Caco-2 (cell line): ENCODE measurements at regions not wholly inside any gene's neighbourhood (a gene's known extent, or its start where the extent isn't known, plus 50 kb on each side); places are given as distances from the start of the nearest gene placed in this dataset.

Source experiments
- BruUV-seq: library from RNA; stranded (reverse); fragments of 400-500 nt; replicated peaks from 2 replicates; lab custom pipeline; 2021; lab: Mats Ljungman, UMichigan
- CTCF ChIA-PET: fragments of 300-600 bp; sonication (Branson Sonifier 250); formaldehyde crosslinking; loops from one replicate; lab custom pipeline; 2022; ENCODE audit warnings: antibody characterized with exemption; lab: Charles Lee
- POLR2A ChIA-PET: fragments of 300-600 bp; sonication (Branson Sonifier 250); formaldehyde crosslinking; loops from one replicate; lab custom pipeline; 2022; ENCODE audit warnings: antibody characterized with exemption; lab: Charles Lee
- DNase-seq, 2 experiments: peaks; one replicate each; pipeline versions ENCODE4 v3.0.0 to v3.0.0-alpha.2; 2020 to 2022
- H3K27me3 ChIP-seq: replicated peaks from 2 replicates; pipeline ENCODE4 v1.6.0; 2011; ENCODE audit warnings: low read length; ENCODE audit not compliant: control insufficient read depth, insufficient read depth
- H3K36me3 ChIP-seq: 2 replicates; pipeline ENCODE4 v1.5.1; 2011; ENCODE audit warnings: low read length; ENCODE audit not compliant: control insufficient read depth, insufficient read depth
- H3K4me1 ChIP-seq: fragments of 250-450 bp; sonication (Bioruptor Pico); 2 replicates; pipeline ENCODE4 v1.5.1; 2020; ENCODE audit warnings: mild to moderate bottlenecking
- H3K4me3 ChIP-seq: 2 replicates; pipeline ENCODE4 v1.5.1; 2011; ENCODE audit warnings: low read depth, mild to moderate bottlenecking, control low read depth, low read length
- H3K9me3 ChIP-seq: fragments of 250-450 bp; sonication (Bioruptor Pico); 2 replicates; pipeline ENCODE4 v1.5.1; 2020; ENCODE audit warnings: mild to moderate bottlenecking, moderate library complexity
- H3K27ac Mint-ChIP-seq: one replicate; pipeline ENCODE4 v1.8.0; 2022; ENCODE audit warnings: mixed read lengths; ENCODE audit not compliant: unreplicated experiment
- H3K27me3 Mint-ChIP-seq: one replicate; pipeline ENCODE4 v1.8.0; 2022; ENCODE audit warnings: mixed read lengths; ENCODE audit not compliant: insufficient read depth, unreplicated experiment
- H3K36me3 Mint-ChIP-seq: one replicate; pipeline ENCODE4 v1.8.0; 2022; ENCODE audit warnings: mild to moderate bottlenecking, mixed read lengths; ENCODE audit not compliant: insufficient read depth, unreplicated experiment
- H3K4me1 Mint-ChIP-seq: one replicate; pipeline ENCODE4 v1.8.0; 2022; ENCODE audit warnings: low read depth, mixed read lengths; ENCODE audit not compliant: unreplicated experiment
- H3K4me3 Mint-ChIP-seq: one replicate; pipeline ENCODE4 v1.8.0; 2022; ENCODE audit warnings: mild to moderate bottlenecking, moderate library complexity, mixed read lengths; ENCODE audit not compliant: unreplicated experiment
- H3K9me3 Mint-ChIP-seq: one replicate; pipeline ENCODE4 v1.8.0; 2022; ENCODE audit warnings: mixed read lengths; ENCODE audit not compliant: unreplicated experiment
- CTCF ChIP-seq, 2 experiments: fragments of 200-600 bp in 1 of 2; IDR thresholded peaks; 1 replicate in 1 of 2; 2 replicates in 1 of 2; pipeline versions ENCODE4 v1.5.1 to v1.8.0; 2011 to 2022; ENCODE audit warnings: antibody characterized with exemption in 1 of 2, control low read depth in 1 of 2, inconsistent platforms in 1 of 2, low read depth in 1 of 2, low read length in 1 of 2, mild to moderate bottlenecking in 1 of 2, moderate library complexity in 1 of 2; ENCODE audit not compliant: insufficient read depth in 1 of 2, severe bottlenecking in 1 of 2, unreplicated experiment in 1 of 2
- intact Hi-C: fragments of 100-400 bp; cut with micrococcal nuclease; formaldehyde crosslinking; loops from one replicate; pipeline ENCODE4 v1.10.0; 2022; ENCODE audit not compliant: unreplicated experiment

GRCh38 chr14:48560421-48560820 is 885.0 kb upstream of the MDGA2 start:
- TF ChIP-seq CTCF (IDR thresholded peaks at IDR 0.05; ENCODE audit: insufficient read depth in 1 of 2, low read depth in 1 of 2, low read length in 1 of 2, severe bottlenecking in 1 of 2, unreplicated experiment in 1 of 2), result no peak

GRCh38 chr14:48553443-48553842 is 878.0 kb upstream of the MDGA2 start:
- Histone ChIP-seq H3K27me3 (no peaks in the 10 kb centered on the region), H3K36me3 (no peaks in the 10 kb centered on the region), H3K4me1 (no peaks in the 10 kb centered on the region), H3K4me3 (no peak overlapping the region), H3K9me3 (no peaks in the 10 kb centered on the region)
- BruUV-seq, result no TSS peak
- CTCF ChIA-PET, result no interaction called here
- H3K4me3 Mint-ChIP-seq, result no peak overlapping the region
- no peaks in the 10 kb centered on the region for H3K9me3 Mint-ChIP-seq
- no peak overlapping the region for H3K27ac Mint-ChIP-seq
- H3K4me1 Mint-ChIP-seq, result no peaks in the 10 kb centered on the region
- TF ChIP-seq CTCF (IDR thresholded peaks at IDR 0.05; ENCODE audit: insufficient read depth in 1 of 2, low read depth in 1 of 2, low read length in 1 of 2, severe bottlenecking in 1 of 2, unreplicated experiment in 1 of 2), result no peak
- intact Hi-C loops, result no loop called here
- H3K27me3 Mint-ChIP-seq, result no peaks in the 10 kb centered on the region
- DNase-seq, result no peak
- POLR2A ChIA-PET, result no interaction called here
- no peaks in the 10 kb centered on the region for H3K36me3 Mint-ChIP-seq

More at GRCh38 chr14:48560421-48560820, 885.0 kb upstream of the MDGA2 start:
- H3K4me3 Mint-ChIP-seq, result no peak overlapping the region
- no peaks in the 10 kb centered on the region for H3K27me3 Mint-ChIP-seq
- H3K9me3 ChIP-seq, result peaks cover 13% of the 10 kb centered on the region; the same call in 1 of the 2 replicates
- H3K27ac Mint-ChIP-seq, result no peak overlapping the region
- H3K27me3 ChIP-seq, result no peaks in the 10 kb centered on the region
- H3K4me1 ChIP-seq, result no peaks in the 10 kb centered on the region
- peaks cover 29% of the 10 kb centered on the region for H3K9me3 Mint-ChIP-seq
- H3K4me1 Mint-ChIP-seq, result peaks cover 7% of the 10 kb centered on the region
- ChIA-PET POLR2A (no interaction called here), CTCF (no interaction called here)
- H3K36me3 ChIP-seq, result no peaks in the 10 kb centered on the region
- no TSS peak for BruUV-seq
- no peak overlapping the region for H3K4me3 ChIP-seq
- no peak for DNase-seq
- intact Hi-C loops, result no loop called here
- no peaks in the 10 kb centered on the region for H3K36me3 Mint-ChIP-seq

- Mint-ChIP-seq H3K36me3 (no peaks in the 10 kb centered on the region), H3K4me3 (no peak overlapping the region), H3K27ac (no peak overlapping the region), H3K9me3 (no peaks in the 10 kb centered on the region), H3K4me1 (no peaks in the 10 kb centered on the region), H3K27me3 (no peaks in the 10 kb centered on the region)
- Histone ChIP-seq H3K9me3 (no peaks in the 10 kb centered on the region), H3K4me1 (no peaks in the 10 kb centered on the region), H3K4me3 (no peak overlapping the region), H3K36me3 (no peaks in the 10 kb centered on the region), H3K27me3 (no peaks in the 10 kb centered on the region)
- ChIA-PET POLR2A (no interaction called here), CTCF (no interaction called here)
- intact Hi-C loops, result no loop called here
- TF ChIP-seq CTCF (IDR thresholded peaks at IDR 0.05; ENCODE audit: insufficient read depth in 1 of 2, low read depth in 1 of 2, low read length in 1 of 2, severe bottlenecking in 1 of 2, unreplicated experiment in 1 of 2), result no peak
- DNase-seq, result no peak
- no TSS peak for BruUV-seq
Measured at GRCh38 chr14:48546996-48547395, 871.6 kb upstream of the MDGA2 start.
